ACHN (cell line): ENCODE measurements at regions not wholly inside any gene's neighbourhood (a gene's known extent, or its start where the extent isn't known, plus 50 kb on each side); places are given as distances from the start of the nearest gene placed in this dataset.

Experiments
- DNase-seq: peaks from one replicate; pipeline ENCODE4 v3.0.0-alpha.2; 2015
- in situ Hi-C: cut with HindIII; loops from 2 replicates; pipeline ENCODE4 v1.10.0; 2017; ENCODE audit warnings: low sequenced_read_pairs, low pct_ligation_motif_present, low pct_unique_long_range_greater_than_20kb

GRCh38 chr12:124692443-124692842, 125.0 kb upstream of the NCOR2 start:
- DNase-seq = no peak
- in situ Hi-C loops = no loop called here

GRCh38 chr12:124691429-124691828, 124.0 kb upstream of the NCOR2 start:
- in situ Hi-C loops = no loop called here
- no peak for DNase-seq

- in situ Hi-C loops = loop anchor here (10.0 kb wide), 1 partner anchor 45 kb away; no protein-coding TSS in a partner anchor
- DNase-seq = no peak
Measured at GRCh38 chr12:124689631-124690030, 122.2 kb upstream of the NCOR2 start.

- in situ Hi-C loops = loop anchor here (10.0 kb wide), 1 partner anchor 46 kb away; no protein-coding TSS in a partner anchor
- no peak for DNase-seq
Measured at GRCh38 chr12:124688356-124688992, 121.1 kb upstream of the NCOR2 start.

GRCh38 chr12:124687917-124688316, 120.5 kb upstream of the NCOR2 start:
- in situ Hi-C loops = loop anchor here (10.0 kb wide), 1 partner anchor 47 kb away; no protein-coding TSS in a partner anchor
- DNase-seq = no peak

- DNase-seq = no peak
- in situ Hi-C loops = loop anchor here (10.0 kb wide), 1 partner anchor 47 kb away; no protein-coding TSS in a partner anchor
Measured at GRCh38 chr12:124687174-124687902, 119.9 kb upstream of the NCOR2 start.

GRCh38 chr12:124686370-124687173, 119.2 kb upstream of the NCOR2 start:
- no peak for DNase-seq
- in situ Hi-C loops = loop anchor here (10.0 kb wide), 1 partner anchor 48 kb away; no protein-coding TSS in a partner anchor

- DNase-seq = peak; percentile 64
- in situ Hi-C loops = loop anchor here (10.0 kb wide), 1 partner anchor 49 kb away; no protein-coding TSS in a partner anchor
Measured at GRCh38 chr12:124685689-124686369, 118.4 kb upstream of the NCOR2 start.

GRCh38 chr12:124684971-124685688, 117.7 kb upstream of the NCOR2 start:
- in situ Hi-C loops = loop anchor here (10.0 kb wide), 1 partner anchor 50 kb away; no protein-coding TSS in a partner anchor
- DNase-seq = peak; percentile 34

GRCh38 chr12:124684496-124684895, 117.1 kb upstream of the NCOR2 start:
- DNase-seq = no peak
- in situ Hi-C loops = loop anchor here (10.0 kb wide), 1 partner anchor 50 kb away; no protein-coding TSS in a partner anchor

GRCh38 chr12:124683152-124684124, 116.0 kb upstream of the NCOR2 start:
- DNase-seq = no peak
- in situ Hi-C loops = loop anchor here (10.0 kb wide), 1 partner anchor 51 kb away; no protein-coding TSS in a partner anchor

GRCh38 chr12:124682425-124683151, 115.2 kb upstream of the NCOR2 start:
- DNase-seq = no peak
- in situ Hi-C loops = loop anchor here (10.0 kb wide), 1 partner anchor 52 kb away; no protein-coding TSS in a partner anchor

- in situ Hi-C loops = loop anchor here (10.0 kb wide), 1 partner anchor 53 kb away; no protein-coding TSS in a partner anchor
- DNase-seq = no peak
Measured at GRCh38 chr12:124681779-124682391, 114.5 kb upstream of the NCOR2 start.

- DNase-seq = peak; percentile 93
- in situ Hi-C loops = loop anchor here (10.0 kb wide), 1 partner anchor 54 kb away; no protein-coding TSS in a partner anchor
Measured at GRCh38 chr12:124680863-124681778, 113.7 kb upstream of the NCOR2 start.
